Activated T-cell treated with anti-CD3 and anti-CD28 coated beads for 48 hours (primary cell): ENCODE measurements at regions not wholly inside any gene's neighbourhood (a gene's known extent, or its start where the extent isn't known, plus 50 kb on each side); places are given as distances from the start of the nearest gene placed in this dataset.
"Not testable (repeated sequence)": the region's sequence is repeated elsewhere in the genome, so short reads cannot be mapped to it uniquely, and the experiment has no call there.

ENCODE experiments used
- DNase-seq: peaks from one replicate; pipeline ENCODE4 v3.0.0-alpha.2; 2020; ENCODE audit warnings: low read depth

- DNase-seq: no peak
These were observed 116.4 kb upstream of the FANCL start for GRCh38 chr2:58357521-58357920.

DNA sequence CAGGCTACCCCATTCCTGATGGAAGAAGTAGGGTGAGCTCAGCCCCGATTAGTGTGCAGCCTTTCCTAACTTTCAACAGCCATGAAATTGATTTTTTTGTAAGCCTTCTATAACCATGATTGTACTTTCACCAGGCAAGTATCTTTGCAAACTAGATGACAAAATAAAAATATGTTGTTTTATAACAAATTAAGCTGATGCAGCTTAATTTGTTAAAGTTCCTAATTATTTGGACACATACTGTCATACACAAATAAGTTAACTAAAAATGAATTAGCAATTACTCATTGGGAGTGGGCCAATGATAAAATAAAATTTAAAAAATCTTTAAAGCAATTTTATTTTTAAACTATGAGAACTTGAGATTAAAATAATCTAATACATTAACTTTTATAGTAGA lies 113.1 kb upstream of the FANCL start:
- DNase-seq: no peak

- DNase-seq: no peak
These were observed 109.4 kb upstream of the FANCL start for GRCh38 chr2:58350484-58350883.

DNA sequence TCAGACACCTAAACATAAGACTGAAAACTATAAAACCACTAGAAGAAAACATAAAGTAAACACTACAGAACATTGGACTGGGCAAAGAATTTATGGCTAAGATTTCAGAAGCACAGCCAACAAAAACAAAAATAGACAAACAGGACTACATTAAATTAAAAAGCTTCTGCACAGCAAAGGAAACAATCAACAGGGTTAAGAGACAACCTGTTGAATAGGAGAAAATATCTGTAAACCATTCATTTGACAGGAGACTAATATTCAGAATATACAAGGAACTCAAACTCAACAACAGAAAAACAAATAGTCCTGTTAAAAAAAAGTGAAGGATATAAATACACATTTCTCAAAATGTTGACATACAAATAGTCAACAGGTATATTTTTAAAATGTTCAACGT lies 106.7 kb upstream of the FANCL start:
- no peak for DNase-seq

GRCh38 chr2:58341047-58341446 lies 99.9 kb upstream of the FANCL start:
- no peak for DNase-seq

GRCh38 chr2:58339548-58340243 lies 98.6 kb upstream of the FANCL start:
- no peak for DNase-seq

DNA sequence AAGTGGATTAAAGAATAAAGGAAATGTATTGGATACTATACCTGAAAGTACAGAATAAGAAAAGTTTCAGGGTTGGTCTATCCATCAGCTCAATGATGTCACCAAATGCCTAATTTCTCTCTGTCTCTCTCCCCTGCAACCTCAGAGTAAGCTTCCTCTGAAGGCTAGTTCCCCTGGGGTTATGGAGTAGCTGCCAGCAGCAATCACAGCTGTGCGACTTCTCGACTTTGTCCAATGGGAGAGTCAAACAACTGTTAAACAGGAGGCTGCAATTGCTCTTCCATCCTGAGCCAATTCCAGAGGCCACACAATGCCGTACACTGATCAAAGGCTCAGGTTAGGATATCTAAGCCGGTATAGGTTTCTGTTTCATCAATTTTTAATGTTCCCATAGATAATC lies 95.3 kb upstream of the FANCL start:
- no peak for DNase-seq

GRCh38 chr2:58334414-58334813 lies 93.3 kb upstream of the FANCL start:
- no peak for DNase-seq

GRCh38 chr2:58325296-58325895 lies 84.3 kb upstream of the FANCL start:
- not testable (repeated sequence) for DNase-seq

DNA sequence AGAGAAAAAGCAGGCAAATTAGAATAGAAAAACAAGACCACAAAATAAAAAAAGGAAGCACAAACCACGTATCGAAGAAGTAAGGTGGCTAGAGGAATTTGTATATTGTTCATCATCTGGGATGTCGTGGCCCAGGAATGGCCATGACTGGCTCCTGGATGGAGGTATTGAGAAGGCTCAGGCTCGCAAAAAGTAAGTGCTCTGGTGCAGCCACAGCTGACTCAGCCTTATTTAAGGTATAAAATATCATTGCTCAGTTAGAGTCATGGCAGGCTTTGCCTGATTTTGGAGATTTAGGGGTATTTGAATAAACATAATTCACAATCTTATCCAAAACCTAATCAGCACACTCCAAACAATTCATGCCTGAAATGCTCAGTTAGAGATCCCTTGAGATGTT lies 78.4 kb upstream of the FANCL start:
- no peak for DNase-seq

DNA sequence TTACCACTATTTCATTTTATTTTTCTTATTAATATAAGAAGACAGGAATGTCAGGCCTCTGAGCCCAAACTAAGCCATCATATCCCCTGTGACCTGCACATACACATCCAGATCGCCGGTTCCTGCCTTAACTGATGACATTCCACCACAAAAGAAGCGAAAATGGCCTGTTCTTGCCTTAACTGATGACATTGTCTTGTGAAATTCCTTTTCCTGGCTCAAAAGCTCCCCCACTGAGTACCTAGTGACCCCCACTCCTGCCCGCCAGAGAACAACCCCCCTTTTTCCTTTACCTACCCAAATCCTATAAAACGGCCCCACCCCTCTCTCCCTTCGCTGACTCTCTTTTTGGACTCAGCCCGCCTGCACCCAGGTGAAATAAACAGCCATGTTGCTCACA lies 77.8 kb upstream of the FANCL start:
- not testable (repeated sequence) for DNase-seq

DNA sequence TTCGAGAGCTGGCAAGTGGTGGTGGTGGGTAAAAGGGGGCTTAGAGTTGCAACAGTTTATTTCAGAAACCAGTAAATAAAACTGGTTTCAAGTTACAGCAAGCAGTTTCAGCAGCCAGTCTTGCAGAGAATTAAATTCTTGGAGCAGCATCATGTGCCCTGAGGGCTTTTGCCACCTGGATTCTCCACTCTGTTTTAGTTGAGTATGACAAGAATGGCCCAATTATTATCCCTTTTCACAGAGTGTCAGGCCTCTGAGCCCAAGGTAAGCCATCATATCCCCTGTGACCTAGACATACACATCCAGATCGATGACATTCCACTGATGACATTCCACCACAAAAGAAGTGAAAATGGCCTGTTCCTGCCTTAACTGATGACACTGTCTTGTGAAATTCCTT lies 72.8 kb upstream of the FANCL start:
- DNase-seq: no peak

- DNase-seq: no peak
These were observed 67.3 kb upstream of the FANCL start for GRCh38 chr2:58308435-58308834.

GRCh38 chr2:58304843-58305242 lies 63.7 kb upstream of the FANCL start:
- DNase-seq: no peak

- no peak for DNase-seq
These were observed 58.0 kb upstream of the FANCL start for GRCh38 chr2:58299123-58299522.

DNA sequence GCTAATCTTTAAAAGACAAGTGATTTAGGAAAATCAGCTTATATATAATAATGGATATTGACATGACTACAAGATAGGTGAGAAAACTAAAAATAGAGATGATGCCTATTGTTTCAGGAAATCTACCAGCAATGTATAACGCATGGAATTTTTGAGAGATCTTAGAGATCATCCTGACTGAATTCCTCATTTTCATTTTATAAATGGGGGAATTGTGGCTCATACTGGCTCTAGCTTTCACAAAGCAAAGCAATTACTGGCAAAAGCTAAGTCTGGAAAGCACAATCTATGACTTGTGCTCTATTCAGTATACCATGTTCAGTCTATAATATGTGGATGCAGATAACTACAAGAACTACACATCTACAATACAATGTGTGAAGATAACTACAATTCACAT lies 51.9 kb upstream of the FANCL start:
- no peak for DNase-seq

- DNase-seq: no peak
These were observed 50.8 kb upstream of the FANCL start for GRCh38 chr2:58291726-58292438.
